ENCODE measurements at regions not wholly inside any gene's neighbourhood (a gene's known extent, or its start where the extent isn't known, plus 50 kb on each side); places are given as distances from the start of the nearest gene placed in this dataset.

GRCh38 chr19:34578751-34579150 lies 97.2 kb downstream of the WTIP start:
- TF ChIP-seq EZH2 (IDR thresholded peaks at IDR 0.05; ENCODE audit: low read depth, unreplicated experiment), result no peak
- TF ChIP-seq, protein P1, sequence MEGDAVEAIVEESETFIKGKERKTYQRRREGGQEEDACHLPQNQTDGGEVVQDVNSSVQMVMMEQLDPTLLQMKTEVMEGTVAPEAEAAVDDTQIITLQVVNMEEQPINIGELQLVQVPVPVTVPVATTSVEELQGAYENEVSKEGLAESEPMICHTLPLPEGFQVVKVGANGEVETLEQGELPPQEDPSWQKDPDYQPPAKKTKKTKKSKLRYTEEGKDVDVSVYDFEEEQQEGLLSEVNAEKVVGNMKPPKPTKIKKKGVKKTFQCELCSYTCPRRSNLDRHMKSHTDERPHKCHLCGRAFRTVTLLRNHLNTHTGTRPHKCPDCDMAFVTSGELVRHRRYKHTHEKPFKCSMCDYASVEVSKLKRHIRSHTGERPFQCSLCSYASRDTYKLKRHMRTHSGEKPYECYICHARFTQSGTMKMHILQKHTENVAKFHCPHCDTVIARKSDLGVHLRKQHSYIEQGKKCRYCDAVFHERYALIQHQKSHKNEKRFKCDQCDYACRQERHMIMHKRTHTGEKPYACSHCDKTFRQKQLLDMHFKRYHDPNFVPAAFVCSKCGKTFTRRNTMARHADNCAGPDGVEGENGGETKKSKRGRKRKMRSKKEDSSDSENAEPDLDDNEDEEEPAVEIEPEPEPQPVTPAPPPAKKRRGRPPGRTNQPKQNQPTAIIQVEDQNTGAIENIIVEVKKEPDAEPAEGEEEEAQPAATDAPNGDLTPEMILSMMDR (conservative IDR thresholded peaks at IDR 0.05; ENCODE audit: low read depth in 2 of 2), result no peak
- no peak for TF ChIP-seq POLR2AphosphoS5 (IDR thresholded peaks at IDR 0.05; ENCODE audit: low read depth)
